ENCODE measurements at regions not wholly inside any gene's neighbourhood (a gene's known extent, or its start where the extent isn't known, plus 50 kb on each side); places are given as distances from the start of the nearest gene placed in this dataset.

- Mint-ChIP-seq H3K4me1 (ENCODE audit: low read depth) (peaks cover 42% of the 10 kb centered on the region), H3K9me3 (no peaks in the 10 kb centered on the region), H3K27ac (no peak overlapping the region), H3K27me3 (no peaks in the 10 kb centered on the region), H3K36me3 (ENCODE audit: low read depth) (no peaks in the 10 kb centered on the region), H3K4me3 (no peak overlapping the region)
Observed at GRCh38 chr4:151879705-151880445, 119.1 kb upstream of the GATB start.

GRCh38 chr4:151876381-151876988, 115.7 kb upstream of the GATB start:
- Mint-ChIP-seq H3K27ac (no peak overlapping the region), H3K4me1 (ENCODE audit: low read depth) (peaks cover 11% of the 10 kb centered on the region), H3K4me3 (no peak overlapping the region), H3K9me3 (peaks cover 6% of the 10 kb centered on the region), H3K36me3 (ENCODE audit: low read depth) (no peaks in the 10 kb centered on the region), H3K27me3 (no peaks in the 10 kb centered on the region)

- Mint-ChIP-seq H3K4me1 (ENCODE audit: low read depth) (peaks cover 5% of the 10 kb centered on the region), H3K9me3 (peaks cover 6% of the 10 kb centered on the region), H3K27me3 (no peaks in the 10 kb centered on the region), H3K36me3 (ENCODE audit: low read depth) (no peaks in the 10 kb centered on the region), H3K4me3 (no peak overlapping the region), H3K27ac (no peak overlapping the region)
Observed at GRCh38 chr4:151874328-151874727, 113.5 kb upstream of the GATB start.

- Mint-ChIP-seq H3K27me3 (no peaks in the 10 kb centered on the region), H3K9me3 (peaks cover 5% of the 10 kb centered on the region), H3K27ac (no peak overlapping the region), H3K4me1 (ENCODE audit: low read depth) (peaks cover 6% of the 10 kb centered on the region), H3K36me3 (ENCODE audit: low read depth) (no peaks in the 10 kb centered on the region), H3K4me3 (no peak overlapping the region)
Observed at GRCh38 chr4:151866592-151866918, 105.7 kb upstream of the GATB start.

GRCh38 chr4:151865744-151866591, 105.2 kb upstream of the GATB start:
- Mint-ChIP-seq H3K4me3 (no peak overlapping the region), H3K27me3 (no peaks in the 10 kb centered on the region), H3K4me1 (ENCODE audit: low read depth) (peaks cover 6% of the 10 kb centered on the region), H3K9me3 (peaks cover 5% of the 10 kb centered on the region), H3K36me3 (ENCODE audit: low read depth) (no peaks in the 10 kb centered on the region), H3K27ac (no peak overlapping the region)

- peaks cover 5% of the 10 kb centered on the region for H3K9me3 Mint-ChIP-seq
- H3K4me1 Mint-ChIP-seq (ENCODE audit: low read depth), result peaks cover 6% of the 10 kb centered on the region
- H3K27me3 Mint-ChIP-seq, result no peaks in the 10 kb centered on the region
- H3K36me3 Mint-ChIP-seq (ENCODE audit: low read depth), result no peaks in the 10 kb centered on the region
- H3K4me3 Mint-ChIP-seq, result no peak overlapping the region
- H3K27ac Mint-ChIP-seq, result no peak overlapping the region
Observed at GRCh38 chr4:151865312-151865711, 104.5 kb upstream of the GATB start.

GRCh38 chr4:151864068-151864467, 103.3 kb upstream of the GATB start:
- Mint-ChIP-seq H3K36me3 (ENCODE audit: low read depth) (no peaks in the 10 kb centered on the region), H3K9me3 (peaks cover 5% of the 10 kb centered on the region), H3K27ac (no peak overlapping the region), H3K4me3 (no peak overlapping the region), H3K27me3 (no peaks in the 10 kb centered on the region), H3K4me1 (ENCODE audit: low read depth) (peaks cover 6% of the 10 kb centered on the region)

- no peaks in the 10 kb centered on the region for H3K36me3 Mint-ChIP-seq (ENCODE audit: low read depth)
Observed at GRCh38 chr4:151862766-151863165, 102.0 kb upstream of the GATB start.

GRCh38 chr4:151860561-151861093, 99.8 kb upstream of the GATB start:
- Mint-ChIP-seq H3K4me1 (ENCODE audit: low read depth) (peaks cover 5% of the 10 kb centered on the region), H3K4me3 (no peak overlapping the region), H3K9me3 (no peaks in the 10 kb centered on the region), H3K27ac (no peak overlapping the region), H3K36me3 (ENCODE audit: low read depth) (no peaks in the 10 kb centered on the region), H3K27me3 (no peaks in the 10 kb centered on the region)

More at GRCh38 chr4:151862766-151863165, 102.0 kb upstream of the GATB start:
- H3K9me3 Mint-ChIP-seq, result peaks cover 2% of the 10 kb centered on the region
- H3K4me1 Mint-ChIP-seq (ENCODE audit: low read depth), result peaks cover 6% of the 10 kb centered on the region
- no peak overlapping the region for H3K4me3 Mint-ChIP-seq
- no peak overlapping the region for H3K27ac Mint-ChIP-seq
- no peaks in the 10 kb centered on the region for H3K27me3 Mint-ChIP-seq

- Mint-ChIP-seq H3K27ac (no peak overlapping the region), H3K4me3 (no peak overlapping the region), H3K27me3 (no peaks in the 10 kb centered on the region), H3K4me1 (ENCODE audit: low read depth) (no peaks in the 10 kb centered on the region), H3K36me3 (ENCODE audit: low read depth) (no peaks in the 10 kb centered on the region), H3K9me3 (no peaks in the 10 kb centered on the region)
Observed at GRCh38 chr4:151859641-151860040, 98.8 kb upstream of the GATB start.

- Mint-ChIP-seq H3K9me3 (no peaks in the 10 kb centered on the region), H3K27ac (no peak overlapping the region), H3K27me3 (no peaks in the 10 kb centered on the region)
Observed at GRCh38 chr4:151858356-151858755, 97.5 kb upstream of the GATB start.

GRCh38 chr4:151857368-151857767, 96.6 kb upstream of the GATB start:
- Mint-ChIP-seq H3K9me3 (no peaks in the 10 kb centered on the region), H3K27me3 (no peaks in the 10 kb centered on the region), H3K4me1 (ENCODE audit: low read depth) (no peaks in the 10 kb centered on the region), H3K36me3 (ENCODE audit: low read depth) (no peaks in the 10 kb centered on the region), H3K27ac (no peak overlapping the region), H3K4me3 (no peak overlapping the region)

More at GRCh38 chr4:151858356-151858755, 97.5 kb upstream of the GATB start:
- H3K36me3 Mint-ChIP-seq (ENCODE audit: low read depth), result no peaks in the 10 kb centered on the region
- H3K4me3 Mint-ChIP-seq, result no peak overlapping the region
- H3K4me1 Mint-ChIP-seq (ENCODE audit: low read depth), result no peaks in the 10 kb centered on the region

GRCh38 chr4:151855747-151856146, 94.9 kb upstream of the GATB start:
- no peak overlapping the region for H3K4me3 Mint-ChIP-seq
- no peaks in the 10 kb centered on the region for H3K27me3 Mint-ChIP-seq
- no peaks in the 10 kb centered on the region for H3K4me1 Mint-ChIP-seq (ENCODE audit: low read depth)
- H3K9me3 Mint-ChIP-seq, result no peaks in the 10 kb centered on the region
- H3K27ac Mint-ChIP-seq, result no peak overlapping the region
- H3K36me3 Mint-ChIP-seq (ENCODE audit: low read depth), result no peaks in the 10 kb centered on the region

- Mint-ChIP-seq H3K36me3 (ENCODE audit: low read depth) (no peaks in the 10 kb centered on the region), H3K4me1 (ENCODE audit: low read depth) (no peaks in the 10 kb centered on the region), H3K9me3 (no peaks in the 10 kb centered on the region), H3K27ac (no peak overlapping the region), H3K4me3 (no peak overlapping the region), H3K27me3 (no peaks in the 10 kb centered on the region)
Observed at GRCh38 chr4:151854731-151855130, 93.9 kb upstream of the GATB start.

- no peaks in the 10 kb centered on the region for H3K36me3 Mint-ChIP-seq (ENCODE audit: low read depth)
- no peak overlapping the region for H3K4me3 Mint-ChIP-seq
- no peaks in the 10 kb centered on the region for H3K27me3 Mint-ChIP-seq
- no peaks in the 10 kb centered on the region for H3K4me1 Mint-ChIP-seq (ENCODE audit: low read depth)
- H3K27ac Mint-ChIP-seq, result no peak overlapping the region
- H3K9me3 Mint-ChIP-seq, result no peaks in the 10 kb centered on the region
Observed at GRCh38 chr4:151853034-151853433, 92.2 kb upstream of the GATB start.
